Esophagus muscularis mucosa (tissue), 4 donors: ENCODE measurements at regions not wholly inside any gene's neighbourhood (a gene's known extent, or its start where the extent isn't known, plus 50 kb on each side); places are given as distances from the start of the nearest gene placed in this dataset.
"Not testable (repeated sequence)": the region's sequence is repeated elsewhere in the genome, so short reads cannot be mapped to it uniquely, and the experiment has no call there.

Experiments
- DNase-seq: peaks from one replicate; pipeline ENCODE4 v3.0.0-alpha.2; 2017; ENCODE audit errors: extremely low spot score
- H3K27ac ChIP-seq, 4 donors: fragments of 200-600 bp; sonication (generic); replicated peaks in 1 of 4; 1 replicate in 3 of 4; 2 replicates in 1 of 4; pipeline ENCODE4 v1.5.1; 2016 to 2019; ENCODE audit warnings: mild to moderate bottlenecking in 1 of 4
- H3K27me3 ChIP-seq, 4 donors: fragments of 200-600 bp; sonication (generic); one replicate each; pipeline versions ENCODE4 v1.5.1 to v1.6.0; 2016 to 2019
- H3K36me3 ChIP-seq, 4 donors: fragments of 200-600 bp; sonication (generic); one replicate each; pipeline ENCODE4 v1.5.1; 2016 to 2019
- H3K4me1 ChIP-seq, 4 donors: fragments of 200-600 bp; sonication (generic); one replicate each; pipeline ENCODE4 v1.5.1; 2016 to 2019
- H3K4me3 ChIP-seq, 4 donors: fragments of 200-600 bp; sonication (generic); 1 replicate in 2 of 4; 2 replicates in 2 of 4; pipeline ENCODE4 v1.5.1; 2016 to 2019; ENCODE audit warnings: mild to moderate bottlenecking in 4 of 4, moderate library complexity in 1 of 4
- H3K9me3 ChIP-seq, 4 donors: fragments of 200-600 bp; sonication (generic); 1 replicate in 3 of 4; 2 replicates in 1 of 4; pipeline ENCODE4 v1.5.1; 2016 to 2019
- CTCF ChIP-seq, 3 experiments: fragments of 200-600 bp in 2 of 3; fragments of 450-650 bp in 1 of 3; sonication (generic) in 2 of 3; IDR thresholded peaks; one replicate each; pipeline ENCODE4 v1.5.1; 2017 to 2019; ENCODE audit warnings: antibody characterized with exemption in 3 of 3, mild to moderate bottlenecking in 2 of 3, moderate library complexity in 1 of 3
- EP300 ChIP-seq: sonication (generic); formaldehyde crosslinking; IDR thresholded peaks from one replicate; pipeline ENCODE4 v1.6.1; 2017; ENCODE audit warnings: antibody characterized with exemption
- POLR2A ChIP-seq: fragments of 450-650 bp; IDR thresholded peaks from one replicate; pipeline ENCODE4 v1.6.1; 2017; ENCODE audit warnings: antibody characterized with exemption, moderate library complexity, mild to moderate bottlenecking, low read depth
- POLR2AphosphoS5 ChIP-seq, 2 donors: sonication (generic); formaldehyde crosslinking; IDR thresholded peaks; one replicate each; pipeline ENCODE4 v1.6.1; 2017; ENCODE audit warnings: antibody characterized with exemption in 2 of 2
- WGBS: methylation state at CpG from one replicate; pipeline ENCODE4 v1.1.5; 2018; 5-methylcytosine and 5-hydroxymethylcytosine counted together
- intact Hi-C: fragments of 100-400 bp; cut with DNase I; formaldehyde crosslinking; loops from one replicate; pipeline ENCODE4 v1.15.1; 2023

- Histone ChIP-seq H3K4me1 (peaks cover 0 to 6% (median 0%) of the 10 kb centered on the region in 4 donors), H3K27me3 (no peaks in the 10 kb centered on the region), H3K9me3 (peaks cover 0 to 6% (median 2%) of the 10 kb centered on the region in 4 donors), H3K27ac (no peak overlapping the region), H3K36me3 (no peaks in the 10 kb centered on the region), H3K4me3 (no peak overlapping the region)
- DNase-seq = no peak
- intact Hi-C loops = no loop called here
- 54% methylated on average over 10 of the region's 10 CpGs for WGBS
- TF ChIP-seq POLR2A (no peak), EP300 (no peak), CTCF (IDR thresholded peaks at IDR 0.05) (peak in 1 of 3 experiments; percentile 18), POLR2AphosphoS5 (IDR thresholded peaks at IDR 0.05) (no peak)
Measured at GRCh38 chr6:166707045-166707444, 80.0 kb upstream of the RPS6KA2 start.

GRCh38 chr6:166705069-166705468 lies 78.0 kb upstream of the RPS6KA2 start:
- no peaks in the 10 kb centered on the region for H3K9me3 ChIP-seq
- DNase-seq = no peak
- no peak overlapping the region for H3K4me3 ChIP-seq
- no peak overlapping the region for H3K27ac ChIP-seq
- H3K27me3 ChIP-seq = no peaks in the 10 kb centered on the region
- intact Hi-C loops = no loop called here
- 54% methylated on average over 7 of the region's 7 CpGs for WGBS
- no peak for TF ChIP-seq POLR2AphosphoS5 (IDR thresholded peaks at IDR 0.05)
- TF ChIP-seq POLR2A = no peak
- TF ChIP-seq EP300 = no peak
- no peak for TF ChIP-seq CTCF (IDR thresholded peaks at IDR 0.05)
- peaks cover 0 to 6% (median 0%) of the 10 kb centered on the region in 4 donors for H3K4me1 ChIP-seq
- no peaks in the 10 kb centered on the region for H3K36me3 ChIP-seq

GRCh38 chr6:166704171-166704570 lies 77.1 kb upstream of the RPS6KA2 start:
- no peak overlapping the region for H3K27ac ChIP-seq
- WGBS = 91% methylated on average over 7 of the region's 7 CpGs

GRCh38 chr6:166703149-166703710 lies 76.2 kb upstream of the RPS6KA2 start:
- intact Hi-C loops = no loop called here
- TF ChIP-seq POLR2A = no peak
- no peak for TF ChIP-seq POLR2AphosphoS5 (IDR thresholded peaks at IDR 0.05)
- TF ChIP-seq CTCF (IDR thresholded peaks at IDR 0.05) = no peak
- TF ChIP-seq EP300 = no peak

More at GRCh38 chr6:166704171-166704570, 77.1 kb upstream of the RPS6KA2 start:
- Histone ChIP-seq H3K36me3 (no peaks in the 10 kb centered on the region), H3K4me1 (peaks cover 0 to 6% (median 0%) of the 10 kb centered on the region in 4 donors), H3K27me3 (no peaks in the 10 kb centered on the region), H3K9me3 (no peaks in the 10 kb centered on the region), H3K4me3 (no peak overlapping the region)
- TF ChIP-seq CTCF (IDR thresholded peaks at IDR 0.05) (no peak), POLR2A (no peak), POLR2AphosphoS5 (IDR thresholded peaks at IDR 0.05) (no peak), EP300 (no peak)
- DNase-seq = no peak
- intact Hi-C loops = no loop called here

GRCh38 chr6:166701424-166701823 lies 74.4 kb upstream of the RPS6KA2 start:
- DNase-seq, H3K9me3 ChIP-seq, H3K36me3 ChIP-seq, H3K4me3 ChIP-seq, intact Hi-C loops, H3K4me1 ChIP-seq, H3K27ac ChIP-seq, H3K27me3 ChIP-seq: not testable (repeated sequence)
- 87% methylated on average over 8 of the region's 8 CpGs for WGBS

More at GRCh38 chr6:166703149-166703710, 76.2 kb upstream of the RPS6KA2 start:
- Histone ChIP-seq H3K9me3 (no peaks in the 10 kb centered on the region), H3K4me3 (no peak overlapping the region), H3K36me3 (no peaks in the 10 kb centered on the region), H3K4me1 (peaks cover 0 to 6% (median 0%) of the 10 kb centered on the region in 4 donors), H3K27me3 (no peaks in the 10 kb centered on the region), H3K27ac (no peak overlapping the region)
- 71% methylated on average over 8 of the region's 8 CpGs for WGBS
- DNase-seq = no peak

- H3K4me3 ChIP-seq, H3K9me3 ChIP-seq, intact Hi-C loops, H3K36me3 ChIP-seq, H3K27ac ChIP-seq, H3K4me1 ChIP-seq, H3K27me3 ChIP-seq, DNase-seq: not testable (repeated sequence)
- WGBS = 80% methylated on average over 3 of the region's 3 CpGs
Measured at GRCh38 chr6:166700871-166701270, 73.8 kb upstream of the RPS6KA2 start.
